ENCODE measurements at regions not wholly inside any gene's neighbourhood (a gene's known extent, or its start where the extent isn't known, plus 50 kb on each side); places are given as distances from the start of the nearest gene placed in this dataset.

DNA sequence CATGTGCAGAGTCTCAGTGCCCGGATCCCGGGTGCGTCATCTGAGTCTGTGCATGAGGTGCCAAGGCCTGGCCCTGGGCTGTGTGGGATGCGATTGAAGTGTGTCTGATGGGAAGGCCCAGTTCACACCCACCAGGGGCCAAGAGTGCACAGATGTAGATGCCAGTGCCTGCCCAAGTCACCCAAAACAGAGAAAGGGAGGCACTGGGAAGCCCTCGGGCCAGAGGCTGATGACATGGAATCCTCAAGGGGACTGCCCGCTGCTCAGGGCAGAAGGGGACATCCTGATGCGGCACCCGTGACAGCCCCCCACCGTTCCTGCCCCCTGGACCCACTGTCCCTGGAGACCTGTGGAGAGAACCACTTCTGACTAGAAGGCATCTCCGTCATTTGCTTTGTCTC lies 72.2 kb upstream of the ZNF479 start:
- TF ChIP-seq, protein P1, sequence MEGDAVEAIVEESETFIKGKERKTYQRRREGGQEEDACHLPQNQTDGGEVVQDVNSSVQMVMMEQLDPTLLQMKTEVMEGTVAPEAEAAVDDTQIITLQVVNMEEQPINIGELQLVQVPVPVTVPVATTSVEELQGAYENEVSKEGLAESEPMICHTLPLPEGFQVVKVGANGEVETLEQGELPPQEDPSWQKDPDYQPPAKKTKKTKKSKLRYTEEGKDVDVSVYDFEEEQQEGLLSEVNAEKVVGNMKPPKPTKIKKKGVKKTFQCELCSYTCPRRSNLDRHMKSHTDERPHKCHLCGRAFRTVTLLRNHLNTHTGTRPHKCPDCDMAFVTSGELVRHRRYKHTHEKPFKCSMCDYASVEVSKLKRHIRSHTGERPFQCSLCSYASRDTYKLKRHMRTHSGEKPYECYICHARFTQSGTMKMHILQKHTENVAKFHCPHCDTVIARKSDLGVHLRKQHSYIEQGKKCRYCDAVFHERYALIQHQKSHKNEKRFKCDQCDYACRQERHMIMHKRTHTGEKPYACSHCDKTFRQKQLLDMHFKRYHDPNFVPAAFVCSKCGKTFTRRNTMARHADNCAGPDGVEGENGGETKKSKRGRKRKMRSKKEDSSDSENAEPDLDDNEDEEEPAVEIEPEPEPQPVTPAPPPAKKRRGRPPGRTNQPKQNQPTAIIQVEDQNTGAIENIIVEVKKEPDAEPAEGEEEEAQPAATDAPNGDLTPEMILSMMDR (IDR thresholded peaks at IDR 0.05; ENCODE audit: control extremely low read depth in 1 of 3, insufficient read depth in 1 of 3, low read depth in 1 of 3, low read length in 3 of 3): no peak
- TF ChIP-seq PHF8 (conservative IDR thresholded peaks at IDR 0.05; ENCODE audit: low read depth, low read length) (no peak), ZNF274 (IDR thresholded peaks at IDR 0.05; ENCODE audit: borderline replicate concordance, extremely low read depth, low read length) (no peak), EP300 (IDR thresholded peaks at IDR 0.05; ENCODE audit: borderline replicate concordance in 1 of 2, low read depth in 2 of 2, low read length in 2 of 2) (no peak), POLR2A (IDR thresholded peaks at IDR 0.05; ENCODE audit: control extremely low read depth in 1 of 2, low read depth in 2 of 2, low read length in 2 of 2) (no peak), YY1 (IDR thresholded peaks at IDR 0.05; ENCODE audit: low read depth, low read length) (no peak), CREB1 (IDR thresholded peaks at IDR 0.05) (no peak)

Measured in H1 (cell line).